ENCODE measurements at regions not wholly inside any gene's neighbourhood (a gene's known extent, or its start where the extent isn't known, plus 50 kb on each side); places are given as distances from the start of the nearest gene placed in this dataset.

- H3K4me1 Mint-ChIP-seq (ENCODE audit: low read depth, unreplicated experiment): no peaks in the 10 kb centered on the region
- Histone ChIP-seq H3K4me1 (peaks cover 12% of the 10 kb centered on the region; the same call in 1 of the 2 replicates), H3K27me3 (replicated peaks; ENCODE audit: control insufficient read depth, insufficient read depth, low read length) (no peaks in the 10 kb centered on the region), H3K4me3 (ENCODE audit: low read depth, low read length) (no peak overlapping the region), H3K36me3 (ENCODE audit: control insufficient read depth, insufficient read depth, low read length) (no peaks in the 10 kb centered on the region), H3K9me3 (no peaks in the 10 kb centered on the region)
- H3K9me3 Mint-ChIP-seq (ENCODE audit: unreplicated experiment): no peaks in the 10 kb centered on the region
- no TSS peak for BruUV-seq (replicated peaks)
- ChIA-PET POLR2A (no interaction called here), CTCF (no interaction called here)
- no peaks in the 10 kb centered on the region for H3K36me3 Mint-ChIP-seq (ENCODE audit: insufficient read depth, unreplicated experiment)
- no peak overlapping the region for H3K27ac Mint-ChIP-seq (ENCODE audit: unreplicated experiment)
- TF ChIP-seq CTCF (IDR thresholded peaks at IDR 0.05; ENCODE audit: insufficient read depth in 1 of 2, low read depth in 1 of 2, low read length in 1 of 2, severe bottlenecking in 1 of 2, unreplicated experiment in 1 of 2): no peak
- H3K27me3 Mint-ChIP-seq (ENCODE audit: insufficient read depth, unreplicated experiment): no peaks in the 10 kb centered on the region
- DNase-seq: no peak
- intact Hi-C loops (cut with micrococcal nuclease; ENCODE audit: unreplicated experiment): no loop called here
- no peak overlapping the region for H3K4me3 Mint-ChIP-seq (ENCODE audit: unreplicated experiment)
Observed at GRCh38 chr3:55408193-55408826, 78.8 kb downstream of the WNT5A start.

DNA sequence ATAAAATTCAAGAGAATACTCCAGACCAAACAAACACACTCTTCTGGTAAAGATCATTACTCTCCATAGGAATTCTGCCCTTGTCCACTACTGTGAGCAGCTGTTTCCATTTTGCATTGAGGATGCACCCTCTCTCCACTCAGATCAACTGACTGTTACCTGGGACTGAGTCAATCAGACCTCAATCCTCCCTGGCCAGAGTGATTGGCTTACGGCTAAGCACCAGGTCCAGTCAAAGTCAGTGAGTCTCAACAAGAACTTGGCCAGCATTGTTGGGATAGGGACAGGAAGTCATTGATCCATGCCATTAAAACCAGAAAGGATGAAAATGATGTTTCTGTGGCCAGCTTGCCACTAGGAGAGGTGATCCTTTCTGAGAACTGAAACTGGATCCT is 79.7 kb downstream of the WNT5A start:
- Mint-ChIP-seq H3K36me3 (ENCODE audit: insufficient read depth, unreplicated experiment) (no peaks in the 10 kb centered on the region), H3K4me3 (ENCODE audit: unreplicated experiment) (no peak overlapping the region), H3K9me3 (ENCODE audit: unreplicated experiment) (no peaks in the 10 kb centered on the region), H3K27ac (ENCODE audit: unreplicated experiment) (no peak overlapping the region), H3K4me1 (ENCODE audit: low read depth, unreplicated experiment) (no peaks in the 10 kb centered on the region), H3K27me3 (ENCODE audit: insufficient read depth, unreplicated experiment) (no peaks in the 10 kb centered on the region)
- DNase-seq: no peak
- intact Hi-C loops (cut with micrococcal nuclease; ENCODE audit: unreplicated experiment): no loop called here
- H3K36me3 ChIP-seq (ENCODE audit: control insufficient read depth, insufficient read depth, low read length): no peaks in the 10 kb centered on the region
- TF ChIP-seq CTCF (IDR thresholded peaks at IDR 0.05; ENCODE audit: insufficient read depth in 1 of 2, low read depth in 1 of 2, low read length in 1 of 2, severe bottlenecking in 1 of 2, unreplicated experiment in 1 of 2): no peak
- H3K4me1 ChIP-seq: peaks cover 3% of the 10 kb centered on the region; the same call in 1 of the 2 replicates
- BruUV-seq (replicated peaks): no TSS peak
- ChIA-PET CTCF (no interaction called here), POLR2A (no interaction called here)
- no peaks in the 10 kb centered on the region for H3K9me3 ChIP-seq
- H3K4me3 ChIP-seq (ENCODE audit: low read depth, low read length): no peak overlapping the region
- no peaks in the 10 kb centered on the region for H3K27me3 ChIP-seq (replicated peaks; ENCODE audit: control insufficient read depth, insufficient read depth, low read length)

GRCh38 chr3:55406696-55407425 is 80.2 kb downstream of the WNT5A start:
- Histone ChIP-seq H3K27me3 (replicated peaks; ENCODE audit: control insufficient read depth, insufficient read depth, low read length) (no peaks in the 10 kb centered on the region), H3K4me3 (ENCODE audit: low read depth, low read length) (no peak overlapping the region), H3K4me1 (no peaks in the 10 kb centered on the region), H3K36me3 (ENCODE audit: control insufficient read depth, insufficient read depth, low read length) (no peaks in the 10 kb centered on the region), H3K9me3 (no peaks in the 10 kb centered on the region)
- Mint-ChIP-seq H3K4me3 (ENCODE audit: unreplicated experiment) (no peak overlapping the region), H3K27ac (ENCODE audit: unreplicated experiment) (no peak overlapping the region), H3K27me3 (ENCODE audit: insufficient read depth, unreplicated experiment) (no peaks in the 10 kb centered on the region), H3K9me3 (ENCODE audit: unreplicated experiment) (no peaks in the 10 kb centered on the region), H3K4me1 (ENCODE audit: low read depth, unreplicated experiment) (no peaks in the 10 kb centered on the region), H3K36me3 (ENCODE audit: insufficient read depth, unreplicated experiment) (no peaks in the 10 kb centered on the region)
- DNase-seq: no peak
- no TSS peak for BruUV-seq (replicated peaks)
- no peak for TF ChIP-seq CTCF (IDR thresholded peaks at IDR 0.05; ENCODE audit: insufficient read depth in 1 of 2, low read depth in 1 of 2, low read length in 1 of 2, severe bottlenecking in 1 of 2, unreplicated experiment in 1 of 2)
- ChIA-PET POLR2A (no interaction called here), CTCF (no interaction called here)
- intact Hi-C loops (cut with micrococcal nuclease; ENCODE audit: unreplicated experiment): no loop called here

Data from Caco-2 (cell line).